Upper lobe of left lung (tissue), 4 donors: ENCODE measurements at regions not wholly inside any gene's neighbourhood (a gene's known extent, or its start where the extent isn't known, plus 50 kb on each side); places are given as distances from the start of the nearest gene placed in this dataset.

Experiments
- EP300 ChIP-seq, 4 donors: sonication (generic); formaldehyde crosslinking; IDR thresholded peaks; one replicate each; pipeline ENCODE4 v1.5.1; 2017; ENCODE audit warnings: antibody characterized with exemption in 4 of 4, control low read depth in 2 of 4
- POLR2A ChIP-seq, 4 donors: fragments of 450-650 bp; IDR thresholded peaks; one replicate each; pipeline ENCODE4 v1.5.1; 2016 to 2017; ENCODE audit warnings: antibody characterized with exemption in 4 of 4, mild to moderate bottlenecking in 2 of 4
- POLR2AphosphoS5 ChIP-seq, 2 donors: sonication (generic); formaldehyde crosslinking; IDR thresholded peaks; one replicate each; pipeline ENCODE4 v1.5.1; 2017; ENCODE audit warnings: antibody characterized with exemption in 2 of 2
- TF ChIP-seq, protein P1 (sequence below), 6 experiments: fragments of 450-650 bp in 4 of 6; fragments of 200-600 bp in 2 of 6; sonication (generic) in 2 of 6; IDR thresholded peaks; one replicate each; pipeline ENCODE4 v1.5.1; 2016 to 2019; ENCODE audit warnings: antibody characterized with exemption in 6 of 6

GRCh38 chr4:143055997-143056396 lies 128.7 kb upstream of the USP38 start:
- TF ChIP-seq, protein P1, sequence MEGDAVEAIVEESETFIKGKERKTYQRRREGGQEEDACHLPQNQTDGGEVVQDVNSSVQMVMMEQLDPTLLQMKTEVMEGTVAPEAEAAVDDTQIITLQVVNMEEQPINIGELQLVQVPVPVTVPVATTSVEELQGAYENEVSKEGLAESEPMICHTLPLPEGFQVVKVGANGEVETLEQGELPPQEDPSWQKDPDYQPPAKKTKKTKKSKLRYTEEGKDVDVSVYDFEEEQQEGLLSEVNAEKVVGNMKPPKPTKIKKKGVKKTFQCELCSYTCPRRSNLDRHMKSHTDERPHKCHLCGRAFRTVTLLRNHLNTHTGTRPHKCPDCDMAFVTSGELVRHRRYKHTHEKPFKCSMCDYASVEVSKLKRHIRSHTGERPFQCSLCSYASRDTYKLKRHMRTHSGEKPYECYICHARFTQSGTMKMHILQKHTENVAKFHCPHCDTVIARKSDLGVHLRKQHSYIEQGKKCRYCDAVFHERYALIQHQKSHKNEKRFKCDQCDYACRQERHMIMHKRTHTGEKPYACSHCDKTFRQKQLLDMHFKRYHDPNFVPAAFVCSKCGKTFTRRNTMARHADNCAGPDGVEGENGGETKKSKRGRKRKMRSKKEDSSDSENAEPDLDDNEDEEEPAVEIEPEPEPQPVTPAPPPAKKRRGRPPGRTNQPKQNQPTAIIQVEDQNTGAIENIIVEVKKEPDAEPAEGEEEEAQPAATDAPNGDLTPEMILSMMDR (IDR thresholded peaks at IDR 0.05) = no peak
- TF ChIP-seq POLR2A (IDR thresholded peaks at IDR 0.05) (no peak), POLR2AphosphoS5 (IDR thresholded peaks at IDR 0.05) (no peak), EP300 (IDR thresholded peaks at IDR 0.05) (no peak)
